ENCODE measurements at regions not wholly inside any gene's neighbourhood (a gene's known extent, or its start where the extent isn't known, plus 50 kb on each side); places are given as distances from the start of the nearest gene placed in this dataset.

DNA sequence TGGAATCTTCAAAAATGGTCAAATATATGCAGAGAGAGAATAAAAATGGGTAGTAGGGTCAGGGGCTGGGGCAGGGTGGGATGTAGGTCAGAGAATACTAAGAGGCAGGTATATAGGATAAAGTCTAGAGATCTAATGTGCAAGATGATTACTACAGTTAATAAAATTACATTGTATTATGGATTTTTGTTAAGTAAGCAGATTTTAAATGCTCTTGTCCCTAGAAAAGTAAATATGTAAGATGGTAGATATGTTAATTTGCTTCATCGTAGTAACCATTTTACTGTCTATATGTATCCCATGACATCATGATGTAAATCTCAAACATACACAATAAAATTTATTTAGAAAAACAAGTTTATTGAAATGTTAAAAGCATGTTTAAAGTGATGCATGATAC is 1051.4 kb downstream of the AGBL1 start:
- TF ChIP-seq, protein P1, sequence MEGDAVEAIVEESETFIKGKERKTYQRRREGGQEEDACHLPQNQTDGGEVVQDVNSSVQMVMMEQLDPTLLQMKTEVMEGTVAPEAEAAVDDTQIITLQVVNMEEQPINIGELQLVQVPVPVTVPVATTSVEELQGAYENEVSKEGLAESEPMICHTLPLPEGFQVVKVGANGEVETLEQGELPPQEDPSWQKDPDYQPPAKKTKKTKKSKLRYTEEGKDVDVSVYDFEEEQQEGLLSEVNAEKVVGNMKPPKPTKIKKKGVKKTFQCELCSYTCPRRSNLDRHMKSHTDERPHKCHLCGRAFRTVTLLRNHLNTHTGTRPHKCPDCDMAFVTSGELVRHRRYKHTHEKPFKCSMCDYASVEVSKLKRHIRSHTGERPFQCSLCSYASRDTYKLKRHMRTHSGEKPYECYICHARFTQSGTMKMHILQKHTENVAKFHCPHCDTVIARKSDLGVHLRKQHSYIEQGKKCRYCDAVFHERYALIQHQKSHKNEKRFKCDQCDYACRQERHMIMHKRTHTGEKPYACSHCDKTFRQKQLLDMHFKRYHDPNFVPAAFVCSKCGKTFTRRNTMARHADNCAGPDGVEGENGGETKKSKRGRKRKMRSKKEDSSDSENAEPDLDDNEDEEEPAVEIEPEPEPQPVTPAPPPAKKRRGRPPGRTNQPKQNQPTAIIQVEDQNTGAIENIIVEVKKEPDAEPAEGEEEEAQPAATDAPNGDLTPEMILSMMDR (IDR thresholded peaks at IDR 0.05) = no peak
- no peak for TF ChIP-seq POLR2AphosphoS5 (IDR thresholded peaks at IDR 0.05)

Measured in prostate gland (tissue), 2 donors.